Medulla oblongata (tissue), 1 donor: ENCODE measurements at regions not wholly inside any gene's neighbourhood (a gene's known extent, or its start where the extent isn't known, plus 50 kb on each side); places are given as distances from the start of the nearest gene placed in this dataset.

Source experiments
- DNase-seq: peaks from one replicate; pipeline ENCODE4 v3.0.0-alpha.2; 2015; ENCODE audit errors: extremely low spot score

DNA sequence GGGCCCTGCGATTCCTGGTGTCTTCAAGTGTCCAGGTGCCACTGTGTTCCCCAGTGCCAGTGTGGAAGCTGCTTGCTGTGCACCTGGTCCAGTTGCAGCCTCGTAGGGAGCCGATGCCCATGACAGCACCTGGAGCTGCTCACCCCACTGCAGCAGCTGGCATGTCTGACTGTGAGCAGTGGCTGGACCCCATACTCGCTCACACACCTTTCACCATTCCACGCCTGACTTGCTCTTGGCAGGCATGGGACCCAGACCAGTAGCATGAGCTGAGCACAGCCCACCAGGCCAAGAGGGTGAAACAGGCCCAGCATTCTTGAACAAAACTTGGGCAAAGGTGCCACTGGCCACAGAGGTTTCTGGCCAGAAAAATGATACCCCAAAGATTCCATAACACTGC, 124.5 kb upstream of the THY1 start:
- DNase-seq, result no peak

DNA sequence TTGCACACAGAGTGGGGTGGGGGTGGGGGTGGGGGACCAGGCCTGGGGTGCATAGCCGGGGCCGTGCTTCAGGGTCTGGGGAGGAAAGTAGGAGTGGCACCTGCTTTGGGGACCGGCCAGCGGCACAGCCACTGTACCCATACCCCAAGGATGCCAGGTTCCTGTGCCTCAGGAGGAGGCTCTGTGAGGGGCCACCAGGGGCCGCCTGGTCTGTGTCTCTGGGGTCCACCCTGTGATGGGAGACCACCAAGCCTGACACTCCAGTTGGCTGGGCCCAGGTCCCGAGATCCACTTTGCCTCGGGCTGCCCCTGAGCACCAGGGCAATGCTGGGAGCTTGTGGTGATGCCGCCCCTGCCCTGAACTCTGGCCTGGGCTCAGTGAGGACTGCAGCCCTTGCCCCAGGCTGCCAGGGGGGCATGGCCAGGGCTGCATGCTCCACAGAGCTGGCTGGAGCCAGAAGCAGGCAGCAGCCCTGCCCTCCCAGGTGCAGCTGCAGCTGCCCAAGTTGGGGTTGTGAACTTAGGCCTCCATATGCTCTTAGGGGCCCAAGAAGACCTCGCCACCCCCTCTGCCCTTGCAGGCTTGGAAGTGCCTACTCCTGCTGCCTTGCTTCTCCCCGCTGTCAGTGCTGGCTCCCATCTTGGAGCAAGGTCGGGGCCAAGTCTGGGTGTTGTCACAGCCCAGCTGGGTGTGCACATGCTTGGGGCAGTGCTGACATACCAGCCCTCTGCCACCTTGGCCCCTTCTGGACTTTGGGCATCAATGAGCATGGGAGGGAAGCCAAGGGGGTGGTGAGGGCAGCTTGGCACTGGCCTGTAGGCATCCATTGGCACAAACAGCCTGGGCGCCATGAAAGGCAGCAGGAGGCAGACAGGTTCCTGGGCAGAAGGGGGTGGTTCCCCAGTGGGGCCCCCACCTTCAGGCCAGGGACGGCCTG, 123.3 kb upstream of the THY1 start:
- DNase-seq, result no peak

DNA sequence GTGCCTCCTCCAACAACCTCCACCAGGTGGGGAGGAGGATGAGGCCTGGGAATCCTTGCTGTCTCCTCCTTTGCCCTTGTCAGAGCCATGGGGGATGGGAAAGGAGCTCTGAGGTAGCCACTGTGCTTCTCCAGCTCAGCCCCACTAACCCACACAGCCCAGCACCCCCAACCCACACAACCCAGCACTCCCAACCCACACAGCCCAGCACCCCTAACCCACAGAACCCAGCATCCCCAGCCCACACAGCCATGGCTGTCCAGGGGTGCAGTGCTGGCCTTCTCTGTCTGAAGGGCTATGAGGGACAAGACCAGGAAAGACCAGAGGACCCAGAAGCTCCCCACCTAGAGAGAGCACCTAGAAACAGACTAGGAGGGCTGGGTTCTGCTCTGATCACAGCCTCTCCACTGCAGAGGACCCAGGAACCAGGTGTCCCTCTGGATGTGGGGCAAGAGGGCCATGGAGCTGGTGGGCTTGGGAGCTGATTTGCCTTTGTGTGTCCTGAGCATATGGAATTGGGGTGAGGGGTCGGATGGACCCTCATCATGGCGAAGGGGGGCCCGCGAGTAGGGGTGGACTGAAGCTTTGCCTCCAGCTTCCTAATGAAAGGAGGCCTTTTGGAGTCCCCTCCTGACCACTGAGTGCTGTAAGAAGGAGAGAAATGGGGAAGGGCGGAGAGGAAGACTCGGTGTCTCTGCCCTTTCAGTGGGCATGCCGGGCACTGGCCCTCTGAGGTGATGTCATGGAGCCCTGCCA, 117.6 kb upstream of the THY1 start:
- DNase-seq, result no peak

- DNase-seq, result no peak
Measured at GRCh38 chr11:119539583-119539982, 116.6 kb upstream of the THY1 start.

GRCh38 chr11:119538753-119539152, 115.8 kb upstream of the THY1 start:
- DNase-seq, result no peak

DNA sequence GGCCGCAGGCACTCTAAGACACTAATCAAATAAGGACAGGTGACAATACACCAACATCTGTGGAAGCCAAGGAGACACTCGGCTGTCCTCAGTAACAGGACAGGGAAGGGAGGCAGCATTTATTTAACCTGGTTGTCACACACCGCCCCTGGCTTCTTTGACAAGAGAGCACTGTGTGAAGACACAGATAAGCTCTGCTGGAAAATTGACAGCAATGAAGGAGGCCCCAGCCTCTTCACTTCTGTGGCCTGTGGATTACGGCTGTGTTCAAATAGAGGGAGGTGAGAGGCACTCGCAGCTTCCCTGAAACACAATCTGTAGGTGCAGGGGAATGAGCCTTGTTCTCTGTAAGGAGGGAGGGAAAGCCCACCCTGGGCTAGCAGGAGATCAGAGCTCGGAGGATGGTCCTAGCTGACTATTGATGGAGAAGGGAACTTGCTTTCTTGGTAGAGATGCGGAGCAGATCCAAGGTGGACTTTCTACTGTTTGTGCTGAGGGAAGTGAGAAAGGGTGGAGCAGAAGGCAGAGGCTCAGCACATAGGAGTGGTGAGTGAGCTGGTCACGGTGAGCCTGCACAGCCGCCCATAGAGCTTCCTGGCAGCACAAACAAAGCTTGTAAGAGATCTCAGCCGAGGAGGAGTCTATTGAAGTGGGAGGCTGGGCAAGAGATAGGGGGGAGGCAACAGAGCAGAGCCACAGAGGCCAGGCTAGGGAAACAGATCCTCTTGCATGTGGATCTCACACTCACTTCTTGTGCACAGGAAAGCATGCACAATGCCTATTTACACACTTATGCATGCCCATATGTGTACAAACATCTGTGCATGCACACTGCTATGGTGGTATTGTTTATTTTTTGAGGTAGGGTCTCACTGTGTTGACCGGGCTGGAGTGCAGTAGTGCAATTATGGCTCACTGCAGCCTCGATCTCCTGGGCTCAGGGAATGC, 114.6 kb upstream of the THY1 start:
- DNase-seq, result no peak

DNA sequence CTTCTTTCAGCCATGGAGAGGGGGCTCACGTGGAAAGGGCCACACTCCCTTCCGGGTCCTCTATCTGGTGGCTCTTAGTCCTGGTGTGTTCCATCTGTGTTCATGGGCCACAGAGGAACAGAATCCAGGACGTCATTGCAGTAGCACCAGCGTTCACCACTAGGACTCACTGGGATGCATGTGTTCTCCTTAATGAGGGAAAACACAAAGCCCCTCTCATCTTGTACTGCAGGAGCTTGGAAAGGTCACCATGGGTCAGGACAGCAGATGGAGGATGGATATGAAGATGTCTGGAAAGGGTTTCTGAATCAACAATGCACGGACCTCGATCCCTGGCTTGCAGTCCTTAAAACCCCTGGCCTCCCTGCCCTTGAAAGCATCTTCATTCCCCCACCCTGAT, 113.8 kb upstream of the THY1 start:
- no peak for DNase-seq

DNA sequence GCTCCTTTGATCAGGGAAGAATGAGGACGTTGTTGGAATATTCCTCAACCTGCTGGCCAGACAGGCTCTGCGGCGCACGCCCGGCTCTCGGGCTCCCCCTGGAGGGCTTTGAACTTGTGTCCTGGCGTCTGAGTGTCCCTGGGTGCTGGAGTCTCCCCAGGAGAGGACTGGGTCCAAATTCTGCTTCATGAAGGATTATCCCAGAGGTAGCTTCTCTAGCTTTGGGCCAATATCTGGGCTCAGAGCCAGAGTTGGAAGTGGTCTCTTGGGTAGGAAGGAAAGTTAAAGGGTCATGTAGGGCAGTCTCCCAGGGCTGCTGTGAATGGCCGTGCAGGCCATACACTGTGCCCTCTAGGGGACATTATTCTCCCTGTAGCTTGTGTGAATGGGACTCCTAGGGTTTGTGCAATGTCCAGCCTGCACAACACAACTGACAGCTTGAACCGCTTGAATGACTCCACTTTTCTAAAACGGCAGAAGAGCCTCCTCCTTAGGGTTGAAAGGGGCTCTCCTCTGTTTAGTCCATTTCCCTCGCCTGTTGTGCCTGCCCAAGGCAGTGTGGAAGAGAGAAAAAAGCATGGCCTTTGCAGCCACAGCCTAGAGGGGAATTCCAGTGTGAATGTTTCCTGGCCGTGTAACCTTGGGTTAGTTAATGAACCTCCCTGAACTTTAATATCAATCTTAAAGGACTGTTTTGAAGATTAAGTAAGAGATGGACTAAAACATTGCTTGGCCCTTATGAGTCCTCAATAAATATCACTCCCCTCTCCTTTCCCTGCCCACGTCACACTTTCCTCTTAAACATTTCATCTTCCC, 111.2 kb upstream of the THY1 start:
- peak; percentile 85 for DNase-seq

DNA sequence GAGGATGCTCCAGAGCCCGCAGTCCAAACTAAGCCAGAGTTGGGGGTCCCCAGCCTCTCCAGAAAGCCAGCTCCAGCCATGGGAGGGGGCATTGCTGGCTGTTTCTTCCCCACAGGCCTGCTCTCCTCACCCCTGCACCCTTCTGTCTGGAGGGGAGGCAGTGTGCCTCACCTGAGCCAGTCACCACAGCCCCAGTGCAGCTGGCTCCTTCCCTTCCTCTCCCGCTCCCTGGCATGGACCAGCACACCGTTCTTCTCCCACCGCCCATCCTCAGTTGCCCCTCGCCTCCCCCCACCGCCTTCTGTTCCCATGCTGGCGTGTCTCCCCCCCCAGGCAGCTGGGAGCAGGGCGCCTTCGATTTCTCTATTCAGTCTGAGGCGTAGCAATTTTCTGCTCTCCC, 110.5 kb upstream of the THY1 start:
- no peak for DNase-seq

- no peak for DNase-seq
Measured at GRCh38 chr11:119532551-119532950, 109.6 kb upstream of the THY1 start.

DNA sequence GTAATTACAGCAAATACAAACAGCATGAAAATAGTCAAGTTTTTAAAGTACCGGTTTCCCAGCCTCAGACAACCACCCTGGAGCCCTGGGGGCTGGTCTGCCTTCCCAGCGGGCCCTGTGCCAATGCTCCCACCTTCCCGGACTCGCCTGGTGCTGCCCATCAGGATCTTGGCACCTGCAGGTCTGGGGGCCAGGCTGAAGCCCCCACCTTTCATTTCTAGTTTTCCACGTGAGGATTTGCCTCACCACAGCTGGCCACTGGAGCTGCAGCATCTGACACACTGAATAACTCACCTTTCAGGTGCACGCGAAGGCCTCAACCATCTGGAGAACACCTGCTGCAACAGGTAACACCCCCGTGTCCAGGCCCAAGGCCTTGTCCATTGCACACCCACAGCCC, 108.7 kb upstream of the THY1 start:
- no peak for DNase-seq

DNA sequence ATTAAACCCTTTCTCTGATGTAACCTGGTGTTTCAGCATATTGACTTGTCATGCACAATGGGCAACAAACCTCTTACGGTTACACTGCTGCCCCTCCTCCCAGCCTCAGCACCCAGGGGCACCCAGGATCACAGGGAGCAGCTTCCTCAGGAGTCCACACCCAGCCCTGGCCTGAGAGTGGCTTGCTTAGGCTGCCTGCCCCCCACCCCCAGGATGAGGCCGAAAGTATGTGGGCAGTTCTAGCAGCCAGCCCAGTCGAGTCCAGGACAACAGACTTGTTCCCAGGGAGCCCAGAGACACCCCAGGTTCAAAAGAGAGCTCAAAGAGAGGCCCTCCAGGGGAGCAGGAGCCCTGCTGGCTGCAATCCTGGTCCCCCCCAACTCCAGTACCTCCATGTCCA, 108.1 kb upstream of the THY1 start:
- no peak for DNase-seq

DNA sequence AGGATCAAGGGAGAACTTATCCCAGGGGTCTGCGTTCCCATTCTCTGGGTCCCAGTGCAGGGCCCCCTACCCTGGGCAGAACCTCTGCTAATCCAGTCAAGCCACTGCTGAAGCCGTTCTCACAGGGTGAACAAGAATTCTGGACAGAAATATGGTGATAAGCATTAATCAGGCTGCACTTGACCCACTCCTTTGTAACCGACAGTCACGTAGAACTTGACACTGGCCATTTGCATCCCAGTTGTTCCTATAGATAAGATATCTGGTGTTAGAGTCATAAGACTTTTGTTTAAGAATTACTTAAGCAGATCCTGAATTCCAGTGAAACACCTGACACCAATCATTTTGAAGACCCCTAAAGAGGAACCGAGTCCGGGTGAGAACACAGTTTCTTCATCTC, 107.5 kb upstream of the THY1 start:
- DNase-seq, result no peak

GRCh38 chr11:119529936-119530335, 107.0 kb upstream of the THY1 start:
- DNase-seq, result no peak

DNA sequence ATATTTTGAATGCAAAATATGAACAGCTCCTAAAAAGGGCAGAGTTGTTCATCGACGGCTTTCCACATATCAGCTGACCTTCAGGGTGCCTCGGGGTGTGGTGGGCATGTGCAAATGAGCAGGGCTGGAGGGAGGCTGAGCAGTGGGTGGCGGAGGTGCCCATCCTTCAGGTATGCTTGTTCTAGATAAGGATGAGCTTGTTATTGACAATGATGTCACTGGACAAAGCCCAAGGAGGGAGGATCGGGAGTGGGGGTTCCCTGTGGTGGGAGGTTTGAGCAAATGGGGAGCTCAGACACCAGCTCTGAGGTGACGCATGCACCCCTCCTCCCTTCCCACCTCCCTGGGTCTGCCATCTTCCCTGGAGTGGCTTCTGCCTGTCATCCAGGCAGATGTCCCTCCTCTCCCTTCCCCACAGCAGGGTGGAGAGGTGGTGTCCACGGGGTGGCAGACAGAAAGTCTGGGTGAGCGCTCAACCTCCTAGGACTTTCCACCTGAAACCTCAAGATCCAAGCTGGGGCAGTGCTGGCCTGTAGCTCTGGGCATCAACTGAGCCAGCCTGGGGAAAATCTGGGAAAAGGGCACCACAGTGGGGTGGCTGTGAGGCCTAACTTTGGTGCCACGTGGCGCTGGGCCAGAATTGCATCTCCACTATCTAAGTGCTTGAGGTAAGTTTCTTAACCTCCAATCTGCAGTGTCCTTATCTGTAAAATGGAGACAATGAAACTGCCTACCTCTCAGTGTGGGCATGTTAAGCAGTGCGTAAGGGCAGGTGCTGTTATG, 106.3 kb upstream of the THY1 start:
- no peak for DNase-seq

DNA sequence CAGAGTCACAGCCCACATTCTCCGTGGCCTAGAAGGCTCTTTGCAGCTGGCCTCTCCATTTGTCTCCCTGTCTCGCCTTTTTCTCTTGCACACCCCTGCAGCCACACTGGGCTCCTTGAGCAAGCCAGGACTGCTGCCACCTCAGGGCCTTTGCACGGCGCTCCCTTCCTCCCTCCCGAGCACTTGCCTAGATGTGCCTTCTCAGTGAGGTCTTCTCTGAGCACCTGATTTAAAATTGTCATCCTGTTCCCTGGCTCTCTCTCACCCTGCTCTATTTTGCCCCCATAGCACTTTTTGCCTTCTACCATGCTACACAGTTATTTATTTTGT, 102.9 kb upstream of the THY1 start:
- DNase-seq, result no peak

DNA sequence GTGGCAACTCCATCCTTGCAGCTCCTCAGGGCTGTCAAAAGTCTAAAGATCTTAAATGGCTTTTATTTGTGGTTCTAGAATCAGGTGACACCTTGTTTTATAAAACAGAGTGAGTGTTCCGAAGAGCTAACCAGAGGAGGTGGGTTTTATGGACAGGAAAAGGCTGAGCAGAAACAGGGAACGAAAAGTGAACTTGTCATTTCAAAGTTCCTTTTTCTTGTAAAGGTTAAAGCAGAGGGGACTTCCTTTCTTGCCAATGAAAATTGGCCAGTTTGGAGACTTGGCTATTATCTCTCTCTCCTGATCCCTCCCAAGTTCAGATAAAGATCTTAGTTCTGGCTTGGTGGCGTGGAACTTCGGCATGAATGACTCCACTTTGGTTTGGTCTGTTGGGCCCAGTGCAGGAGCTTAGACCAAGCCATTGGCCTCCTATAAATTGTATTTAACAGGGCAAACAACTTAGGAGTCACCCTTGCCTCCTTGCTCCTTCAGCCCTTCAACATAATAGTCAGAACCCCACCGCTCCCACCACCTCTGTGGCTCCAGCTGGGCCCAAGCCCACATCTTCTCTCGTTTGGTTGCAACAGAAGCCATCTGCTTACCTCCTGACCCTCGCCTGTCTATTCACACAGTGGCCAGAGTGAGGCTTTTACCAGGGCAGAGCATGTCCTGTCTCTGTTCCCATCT, 102.4 kb upstream of the THY1 start:
- peak; percentile 26 for DNase-seq

DNA sequence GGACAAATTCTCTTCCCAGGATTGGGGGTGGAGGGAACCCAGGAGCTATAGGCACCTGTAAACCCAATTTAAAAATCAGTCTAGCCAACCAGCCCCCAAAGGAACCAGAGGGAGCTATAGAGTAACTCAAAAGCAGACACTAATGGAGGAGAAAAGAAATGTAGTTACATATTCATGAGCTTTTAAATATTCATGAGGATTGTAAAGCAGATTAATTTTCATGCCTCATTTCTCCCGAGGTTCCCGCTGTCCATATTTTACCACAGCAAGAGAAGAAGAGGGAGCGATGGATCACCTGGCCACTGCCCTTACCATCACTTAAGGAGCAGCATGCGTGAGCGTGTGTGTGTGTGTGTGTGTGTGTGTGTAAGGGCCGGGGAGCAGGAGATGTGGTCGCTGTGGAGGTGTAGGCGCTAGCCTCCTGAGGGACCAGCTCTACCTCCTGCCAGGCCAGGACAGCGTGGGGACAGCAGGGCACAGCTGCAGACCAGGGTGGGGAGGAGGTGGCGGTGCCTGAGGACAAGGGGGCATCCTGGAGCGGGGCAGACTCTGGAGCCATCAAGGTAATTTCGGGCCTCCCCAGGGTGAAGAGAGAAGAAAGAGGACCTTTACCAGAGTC, 100.7 kb upstream of the THY1 start:
- DNase-seq, result no peak

DNA sequence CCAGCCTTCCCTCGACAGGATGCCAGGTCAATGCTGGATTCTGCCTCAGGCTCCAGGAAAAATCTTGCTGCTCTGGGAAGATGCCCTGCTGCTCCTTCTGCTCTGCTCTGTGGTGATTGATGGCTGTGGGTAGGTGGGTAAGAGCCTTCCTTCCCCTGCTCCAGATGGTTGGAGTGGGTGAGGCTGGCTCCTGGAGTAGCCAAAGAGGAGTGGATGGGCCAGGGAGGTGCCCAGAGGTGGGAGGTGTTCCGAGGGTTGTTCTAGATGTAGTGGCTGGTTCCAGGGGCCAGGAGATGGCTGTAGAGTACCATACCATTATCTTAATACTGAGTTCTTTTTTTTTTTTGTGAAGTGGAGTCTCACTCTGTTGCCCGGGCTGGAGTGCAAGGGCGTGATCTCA, 99.6 kb upstream of the THY1 start:
- no peak for DNase-seq
